Endothelial cell (in vitro differentiated cells): ENCODE measurements at regions not wholly inside any gene's neighbourhood (a gene's known extent, or its start where the extent isn't known, plus 50 kb on each side); places are given as distances from the start of the nearest gene placed in this dataset.
"Not testable (repeated sequence)": the region's sequence is repeated elsewhere in the genome, so short reads cannot be mapped to it uniquely, and the experiment has no call there.

ENCODE experiments used
- DNase-seq: peaks from one replicate; pipeline ENCODE4 v3.0.0; 2021; ENCODE audit warnings: low spot score
- H3K27ac Mint-ChIP-seq: one replicate; pipeline ENCODE4 v1.8.0; 2021; ENCODE audit warnings: mixed read lengths, inconsistent platforms; ENCODE audit not compliant: unreplicated experiment
- H3K27me3 Mint-ChIP-seq: one replicate; pipeline ENCODE4 v1.8.0; 2021; ENCODE audit warnings: mild to moderate bottlenecking, moderate library complexity, mixed read lengths, inconsistent platforms; ENCODE audit not compliant: unreplicated experiment
- H3K36me3 Mint-ChIP-seq: one replicate; pipeline ENCODE4 v1.8.0; 2021; ENCODE audit warnings: mild to moderate bottlenecking, low read depth, mixed read lengths, inconsistent platforms; ENCODE audit not compliant: unreplicated experiment
- H3K4me1 Mint-ChIP-seq: one replicate; pipeline ENCODE4 v1.8.0; 2021; ENCODE audit warnings: mild to moderate bottlenecking, mixed read lengths, inconsistent platforms; ENCODE audit not compliant: unreplicated experiment
- H3K4me3 Mint-ChIP-seq: one replicate; pipeline ENCODE4 v1.8.0; 2021; ENCODE audit warnings: mild to moderate bottlenecking, mixed read lengths, inconsistent platforms; ENCODE audit not compliant: unreplicated experiment
- H3K9me3 Mint-ChIP-seq: one replicate; pipeline ENCODE4 v1.8.0; 2021; ENCODE audit warnings: mixed read lengths, inconsistent platforms; ENCODE audit not compliant: unreplicated experiment
- CTCF ChIP-seq: fragments of 200-600 bp; sonication (generic); IDR thresholded peaks from one replicate; pipeline ENCODE4 v1.5.0; 2021; ENCODE audit warnings: antibody characterized with exemption; ENCODE audit not compliant: unreplicated experiment

GRCh38 chr5:3098821-3099220, 347.3 kb upstream of the IRX2 start:
- no peak overlapping the region for H3K4me3 Mint-ChIP-seq
- no peak overlapping the region for H3K27ac Mint-ChIP-seq
- no peak for DNase-seq
- no peaks in the 10 kb centered on the region for H3K36me3 Mint-ChIP-seq
- peaks cover 7% of the 10 kb centered on the region for H3K27me3 Mint-ChIP-seq
- H3K4me1 Mint-ChIP-seq: no peaks in the 10 kb centered on the region
- no peak for TF ChIP-seq CTCF
- peaks cover 5% of the 10 kb centered on the region for H3K9me3 Mint-ChIP-seq

GRCh38 chr5:3092664-3093063, 341.2 kb upstream of the IRX2 start:
- TF ChIP-seq CTCF: no peak
- Mint-ChIP-seq H3K4me3 (no peak overlapping the region), H3K27ac (no peak overlapping the region), H3K9me3 (peaks cover 12% of the 10 kb centered on the region), H3K36me3 (no peaks in the 10 kb centered on the region), H3K4me1 (peaks cover 2% of the 10 kb centered on the region), H3K27me3 (peaks cover 2% of the 10 kb centered on the region)
- DNase-seq: no peak

- TF ChIP-seq CTCF: no peak
- no peak overlapping the region for H3K4me3 Mint-ChIP-seq
- no peak for DNase-seq
- H3K4me1 Mint-ChIP-seq: peaks cover 2% of the 10 kb centered on the region
- H3K36me3 Mint-ChIP-seq: no peaks in the 10 kb centered on the region
- H3K27me3 Mint-ChIP-seq: peaks cover 2% of the 10 kb centered on the region
- no peak overlapping the region for H3K27ac Mint-ChIP-seq
- peaks cover 9% of the 10 kb centered on the region for H3K9me3 Mint-ChIP-seq
These were observed 340.7 kb upstream of the IRX2 start for GRCh38 chr5:3092211-3092610.

- H3K4me3 Mint-ChIP-seq: no peak overlapping the region
- no peaks in the 10 kb centered on the region for H3K36me3 Mint-ChIP-seq
- peaks cover 2% of the 10 kb centered on the region for H3K4me1 Mint-ChIP-seq
- peaks cover 6% of the 10 kb centered on the region for H3K9me3 Mint-ChIP-seq
- DNase-seq: no peak
- H3K27ac Mint-ChIP-seq: no peak overlapping the region
- TF ChIP-seq CTCF: no peak
- peaks cover 2% of the 10 kb centered on the region for H3K27me3 Mint-ChIP-seq
These were observed 339.7 kb upstream of the IRX2 start for GRCh38 chr5:3091040-3091774.

GRCh38 chr5:3090305-3090704, 338.8 kb upstream of the IRX2 start:
- not testable (repeated sequence) for H3K4me1 Mint-ChIP-seq, DNase-seq, H3K9me3 Mint-ChIP-seq, H3K36me3 Mint-ChIP-seq, H3K4me3 Mint-ChIP-seq, H3K27ac Mint-ChIP-seq, H3K27me3 Mint-ChIP-seq
